ENCODE measurements at regions not wholly inside any gene's neighbourhood (a gene's known extent, or its start where the extent isn't known, plus 50 kb on each side); places are given as distances from the start of the nearest gene placed in this dataset.

DNA sequence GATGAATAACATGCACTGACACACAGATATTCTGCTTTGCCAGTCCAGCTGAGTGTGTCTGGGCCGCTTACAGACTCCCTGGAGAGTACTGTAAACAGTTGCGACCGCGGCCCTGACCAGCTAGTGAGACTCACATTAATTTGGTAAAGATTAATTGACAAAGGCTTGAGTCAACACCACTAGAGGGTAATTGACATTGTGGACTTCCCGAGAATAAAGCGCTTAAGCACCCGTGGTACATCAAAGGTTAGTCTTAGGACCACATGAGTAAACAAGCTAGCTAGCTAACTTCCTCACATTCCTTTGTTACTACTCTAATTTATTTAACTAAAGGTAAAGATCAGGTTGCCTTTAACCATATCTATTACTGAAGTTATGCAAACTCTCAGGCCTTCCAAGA lies 624.4 kb upstream of the ARGLU1 start:
- no peak for DNase-seq (ENCODE audit: extremely low spot score)
- H3K36me3 ChIP-seq = no peaks in the 10 kb centered on the region
- no peaks in the 10 kb centered on the region for H3K27me3 ChIP-seq
- no peaks in the 10 kb centered on the region for H3K4me1 ChIP-seq
- TF ChIP-seq POLR2A (IDR thresholded peaks at IDR 0.05; ENCODE audit: low read depth) = no peak
- TF ChIP-seq, protein P1, sequence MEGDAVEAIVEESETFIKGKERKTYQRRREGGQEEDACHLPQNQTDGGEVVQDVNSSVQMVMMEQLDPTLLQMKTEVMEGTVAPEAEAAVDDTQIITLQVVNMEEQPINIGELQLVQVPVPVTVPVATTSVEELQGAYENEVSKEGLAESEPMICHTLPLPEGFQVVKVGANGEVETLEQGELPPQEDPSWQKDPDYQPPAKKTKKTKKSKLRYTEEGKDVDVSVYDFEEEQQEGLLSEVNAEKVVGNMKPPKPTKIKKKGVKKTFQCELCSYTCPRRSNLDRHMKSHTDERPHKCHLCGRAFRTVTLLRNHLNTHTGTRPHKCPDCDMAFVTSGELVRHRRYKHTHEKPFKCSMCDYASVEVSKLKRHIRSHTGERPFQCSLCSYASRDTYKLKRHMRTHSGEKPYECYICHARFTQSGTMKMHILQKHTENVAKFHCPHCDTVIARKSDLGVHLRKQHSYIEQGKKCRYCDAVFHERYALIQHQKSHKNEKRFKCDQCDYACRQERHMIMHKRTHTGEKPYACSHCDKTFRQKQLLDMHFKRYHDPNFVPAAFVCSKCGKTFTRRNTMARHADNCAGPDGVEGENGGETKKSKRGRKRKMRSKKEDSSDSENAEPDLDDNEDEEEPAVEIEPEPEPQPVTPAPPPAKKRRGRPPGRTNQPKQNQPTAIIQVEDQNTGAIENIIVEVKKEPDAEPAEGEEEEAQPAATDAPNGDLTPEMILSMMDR (IDR thresholded peaks at IDR 0.05) = no peak
- no peak for TF ChIP-seq POLR2AphosphoS5 (IDR thresholded peaks at IDR 0.05)
- no peak for TF ChIP-seq EP300 (IDR thresholded peaks at IDR 0.05)
- peaks cover 0 to 14% (median 5%) of the 10 kb centered on the region in 4 donors for H3K9me3 ChIP-seq
- H3K4me3 ChIP-seq = no peak overlapping the region
- intact Hi-C loops (cut with DNase I) = no loop called here
- WGBS = 57% methylated on average over 7 of the region's 7 CpGs
- H3K27ac ChIP-seq (replicated peaks in 1 of 4) = no peak overlapping the region

DNA sequence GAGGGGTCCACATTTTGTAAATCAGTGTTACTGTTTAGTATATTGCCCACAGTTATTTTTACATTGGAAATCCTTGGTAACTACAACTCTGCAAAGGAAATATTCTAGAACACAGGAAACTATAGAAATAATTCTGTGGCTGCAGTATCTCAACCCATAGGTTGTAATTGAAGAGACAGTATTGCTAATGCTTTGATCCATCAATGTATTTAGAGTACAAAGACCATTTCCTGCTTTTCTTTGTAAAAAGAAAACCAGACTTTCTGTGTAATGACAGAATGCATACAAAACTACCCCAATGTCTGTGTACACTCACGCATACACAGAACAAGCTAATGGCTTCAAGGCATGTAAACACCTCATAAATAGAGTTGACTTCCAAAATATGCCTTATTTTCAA lies 622.1 kb upstream of the ARGLU1 start:
- Histone ChIP-seq H3K4me3 (no peak overlapping the region), H3K36me3 (no peaks in the 10 kb centered on the region), H3K27ac (replicated peaks in 1 of 4) (no peak overlapping the region), H3K9me3 (peaks cover 0 to 14% (median 1%) of the 10 kb centered on the region in 4 donors), H3K4me1 (no peaks in the 10 kb centered on the region), H3K27me3 (no peaks in the 10 kb centered on the region)
- TF ChIP-seq POLR2A (IDR thresholded peaks at IDR 0.05; ENCODE audit: low read depth) = no peak
- TF ChIP-seq, protein P1 (IDR thresholded peaks at IDR 0.05) = no peak
- no peak for TF ChIP-seq EP300 (IDR thresholded peaks at IDR 0.05)
- TF ChIP-seq POLR2AphosphoS5 (IDR thresholded peaks at IDR 0.05) = no peak
- no peak for DNase-seq (ENCODE audit: extremely low spot score)
- WGBS = 72% methylated on average over 1 of the region's 1 CpG
- intact Hi-C loops (cut with DNase I) = no loop called here

DNA sequence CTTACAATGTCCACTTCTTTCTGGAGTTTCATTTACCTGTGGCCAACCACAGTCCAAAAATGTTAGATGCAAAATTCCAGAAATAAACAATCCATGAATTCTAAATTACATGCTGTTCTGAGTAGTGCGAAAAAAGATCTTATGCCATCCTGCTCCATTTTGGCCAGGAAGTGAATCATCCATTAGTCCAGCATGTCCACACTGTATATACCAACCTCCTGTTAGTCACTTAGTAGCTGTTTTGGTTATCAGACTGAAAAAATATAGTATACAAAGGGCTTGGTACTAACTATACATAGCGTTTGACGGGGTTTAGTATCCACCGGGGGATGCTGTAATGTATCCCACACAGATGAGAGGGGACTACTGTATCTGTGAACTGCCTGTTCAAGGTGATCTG lies 618.0 kb upstream of the ARGLU1 start:
- Histone ChIP-seq H3K9me3 (no peaks in the 10 kb centered on the region), H3K27me3 (no peaks in the 10 kb centered on the region), H3K4me1 (no peaks in the 10 kb centered on the region), H3K4me3 (no peak overlapping the region), H3K36me3 (no peaks in the 10 kb centered on the region), H3K27ac (replicated peaks in 1 of 4) (no peak overlapping the region)
- WGBS = 94% methylated on average over 4 of the region's 4 CpGs
- intact Hi-C loops (cut with DNase I) = no loop called here
- no peak for DNase-seq (ENCODE audit: extremely low spot score)
- TF ChIP-seq, protein P1 (IDR thresholded peaks at IDR 0.05) = no peak
- TF ChIP-seq POLR2A (IDR thresholded peaks at IDR 0.05; ENCODE audit: low read depth) (no peak), EP300 (IDR thresholded peaks at IDR 0.05) (no peak), POLR2AphosphoS5 (IDR thresholded peaks at IDR 0.05) (no peak)

DNA sequence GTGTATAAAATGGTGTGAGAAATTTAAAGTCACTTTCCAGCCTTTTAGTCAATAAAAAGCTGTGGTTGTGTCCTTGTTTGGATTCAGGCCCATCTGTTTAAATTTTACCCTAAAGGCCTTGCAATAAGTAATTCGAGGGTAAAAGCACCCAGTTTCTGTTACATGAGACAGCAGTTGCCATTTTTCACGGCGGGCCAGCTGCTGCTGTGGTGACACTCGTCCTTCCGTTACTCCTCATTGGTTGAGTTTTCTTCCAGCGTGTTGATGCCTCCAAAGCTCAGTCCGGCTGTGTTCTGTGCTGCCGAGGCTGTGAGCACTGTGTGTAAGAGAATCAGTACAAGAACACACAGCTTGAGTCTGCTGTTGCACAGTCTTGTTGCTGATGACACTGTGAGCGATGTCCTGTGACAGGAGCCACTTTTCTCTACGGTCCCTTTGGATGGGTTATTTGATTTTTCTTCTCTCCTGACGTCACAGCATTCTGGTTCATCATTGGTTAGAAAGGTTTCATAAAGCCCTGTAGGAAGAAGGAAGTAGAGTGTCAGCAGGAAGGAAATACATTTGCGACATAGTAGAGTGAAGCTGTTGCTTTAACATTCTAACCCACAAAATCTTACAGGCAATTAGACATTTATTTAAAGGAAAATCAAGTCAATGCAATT lies 602.5 kb upstream of the ARGLU1 start:
- 87% methylated on average over 12 of the region's 12 CpGs for WGBS
- intact Hi-C loops (cut with DNase I) = no loop called here
- Histone ChIP-seq H3K27me3 (no peaks in the 10 kb centered on the region), H3K4me1 (no peaks in the 10 kb centered on the region), H3K9me3 (no peaks in the 10 kb centered on the region), H3K27ac (replicated peaks in 1 of 4) (no peak overlapping the region), H3K4me3 (no peak overlapping the region), H3K36me3 (no peaks in the 10 kb centered on the region)
- no peak for DNase-seq (ENCODE audit: extremely low spot score)
- TF ChIP-seq EP300 (IDR thresholded peaks at IDR 0.05) = no peak
- TF ChIP-seq, protein P1 (IDR thresholded peaks at IDR 0.05) = no peak
- no peak for TF ChIP-seq POLR2AphosphoS5 (IDR thresholded peaks at IDR 0.05)
- TF ChIP-seq POLR2A (IDR thresholded peaks at IDR 0.05; ENCODE audit: low read depth) = no peak

DNA sequence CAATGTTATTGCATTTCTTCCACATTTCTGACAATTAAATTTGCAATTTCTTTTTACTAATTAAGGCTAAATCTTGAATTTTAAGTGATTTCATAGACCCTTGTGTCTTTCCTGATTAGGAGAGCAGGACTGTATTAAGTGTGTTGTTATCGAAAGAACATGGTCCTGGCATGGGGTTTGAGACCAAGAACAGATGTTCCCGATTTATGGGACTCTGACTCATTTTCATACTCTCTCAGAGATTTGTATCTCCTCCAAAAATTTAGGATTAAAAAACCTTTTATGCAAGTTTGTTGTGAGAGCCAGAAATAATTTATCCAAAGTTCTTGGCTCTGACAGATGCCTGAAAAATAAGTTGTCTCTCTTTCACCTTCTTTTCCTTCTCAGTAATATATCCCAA lies 589.3 kb upstream of the ARGLU1 start:
- Histone ChIP-seq H3K4me1 (no peaks in the 10 kb centered on the region), H3K27ac (replicated peaks in 1 of 4) (no peak overlapping the region), H3K36me3 (no peaks in the 10 kb centered on the region), H3K4me3 (no peak overlapping the region), H3K9me3 (no peaks in the 10 kb centered on the region), H3K27me3 (no peaks in the 10 kb centered on the region)
- intact Hi-C loops (cut with DNase I) = no loop called here
- WGBS = 63% methylated on average over 2 of the region's 2 CpGs
- DNase-seq (ENCODE audit: extremely low spot score) = no peak
- TF ChIP-seq POLR2A (IDR thresholded peaks at IDR 0.05; ENCODE audit: low read depth) = no peak
